ENCODE measurements at regions not wholly inside any gene's neighbourhood (a gene's known extent, or its start where the extent isn't known, plus 50 kb on each side); places are given as distances from the start of the nearest gene placed in this dataset.

DNA sequence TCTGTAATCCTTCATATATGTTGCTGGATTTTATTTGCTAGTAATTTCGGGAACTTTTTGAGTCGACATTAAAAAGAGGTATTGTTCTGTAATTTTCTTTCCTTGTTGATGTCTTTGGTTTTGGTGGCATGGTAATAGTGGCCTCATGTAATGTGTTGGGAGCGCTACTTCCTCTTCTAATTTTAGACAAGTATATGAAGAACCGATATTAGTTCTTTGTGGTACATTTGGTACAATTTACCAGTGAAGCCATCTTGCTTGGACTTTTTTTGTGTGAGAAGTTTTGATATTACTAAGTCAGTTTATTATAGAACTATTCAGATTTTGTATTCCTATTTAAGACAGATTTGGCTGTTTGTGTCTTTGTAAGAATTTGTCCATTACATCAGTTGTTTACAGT, 669.2 kb upstream of the AADAT start:
- TF ChIP-seq, protein P1, sequence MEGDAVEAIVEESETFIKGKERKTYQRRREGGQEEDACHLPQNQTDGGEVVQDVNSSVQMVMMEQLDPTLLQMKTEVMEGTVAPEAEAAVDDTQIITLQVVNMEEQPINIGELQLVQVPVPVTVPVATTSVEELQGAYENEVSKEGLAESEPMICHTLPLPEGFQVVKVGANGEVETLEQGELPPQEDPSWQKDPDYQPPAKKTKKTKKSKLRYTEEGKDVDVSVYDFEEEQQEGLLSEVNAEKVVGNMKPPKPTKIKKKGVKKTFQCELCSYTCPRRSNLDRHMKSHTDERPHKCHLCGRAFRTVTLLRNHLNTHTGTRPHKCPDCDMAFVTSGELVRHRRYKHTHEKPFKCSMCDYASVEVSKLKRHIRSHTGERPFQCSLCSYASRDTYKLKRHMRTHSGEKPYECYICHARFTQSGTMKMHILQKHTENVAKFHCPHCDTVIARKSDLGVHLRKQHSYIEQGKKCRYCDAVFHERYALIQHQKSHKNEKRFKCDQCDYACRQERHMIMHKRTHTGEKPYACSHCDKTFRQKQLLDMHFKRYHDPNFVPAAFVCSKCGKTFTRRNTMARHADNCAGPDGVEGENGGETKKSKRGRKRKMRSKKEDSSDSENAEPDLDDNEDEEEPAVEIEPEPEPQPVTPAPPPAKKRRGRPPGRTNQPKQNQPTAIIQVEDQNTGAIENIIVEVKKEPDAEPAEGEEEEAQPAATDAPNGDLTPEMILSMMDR (IDR thresholded peaks at IDR 0.05), result no peak
- Mint-ChIP-seq H3K4me3 (ENCODE audit: unreplicated experiment) (no peak overlapping the region), H3K27me3 (ENCODE audit: low read depth) (peaks cover 6% of the 10 kb centered on the region), H3K27ac (ENCODE audit: unreplicated experiment) (no peak overlapping the region), H3K36me3 (ENCODE audit: low read depth) (no peaks in the 10 kb centered on the region), H3K9me3 (ENCODE audit: low read depth) (peaks cover 11% of the 10 kb centered on the region), H3K4me1 (ENCODE audit: low read depth) (no peaks in the 10 kb centered on the region)
- no peak for DNase-seq (ENCODE audit: low spot score)

DNA sequence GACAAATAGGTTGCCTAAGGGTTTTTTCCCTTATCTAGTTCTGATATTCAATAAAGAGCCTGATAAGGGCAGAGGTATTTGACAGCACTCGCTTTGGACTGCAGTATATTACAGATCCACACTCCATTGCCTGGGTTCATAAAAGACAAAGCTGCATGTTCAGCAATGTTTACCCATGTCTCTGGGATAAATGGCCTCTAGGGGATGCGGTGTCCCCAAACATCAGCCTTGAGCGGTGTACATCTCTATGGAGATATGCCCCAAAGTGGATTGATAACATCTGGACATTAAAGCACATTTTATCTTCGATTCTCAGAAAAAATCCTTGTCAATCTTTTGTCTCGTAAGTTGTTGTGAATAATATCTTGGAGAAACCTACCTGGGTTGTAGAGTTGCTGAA, 660.8 kb upstream of the AADAT start:
- Mint-ChIP-seq H3K9me3 (ENCODE audit: low read depth) (peaks cover 9% of the 10 kb centered on the region), H3K27me3 (ENCODE audit: low read depth) (no peaks in the 10 kb centered on the region), H3K4me3 (ENCODE audit: unreplicated experiment) (no peak overlapping the region), H3K4me1 (ENCODE audit: low read depth) (no peaks in the 10 kb centered on the region), H3K36me3 (ENCODE audit: low read depth) (no peaks in the 10 kb centered on the region), H3K27ac (ENCODE audit: unreplicated experiment) (no peak overlapping the region)
- DNase-seq (ENCODE audit: low spot score), result no peak
- TF ChIP-seq, protein P1 (IDR thresholded peaks at IDR 0.05), result no peak

DNA sequence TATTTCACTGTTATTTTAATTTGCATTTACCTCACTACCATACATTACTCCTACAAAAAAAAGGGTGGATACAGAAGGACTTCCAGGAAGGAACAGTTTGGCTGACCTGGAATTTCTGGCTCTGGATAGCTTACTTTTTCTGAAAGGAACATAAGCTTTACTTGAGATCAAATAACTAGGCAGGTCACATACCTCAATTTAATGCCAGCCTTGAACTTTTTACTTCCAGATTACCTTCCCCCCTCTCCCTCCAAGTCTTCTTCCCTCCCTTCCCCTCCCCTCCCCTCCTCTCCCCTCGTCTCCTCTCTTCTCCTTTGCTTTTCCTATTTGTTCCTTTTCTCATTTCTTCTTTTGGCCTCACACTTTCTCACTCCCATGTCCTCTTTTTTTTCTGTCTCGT, 659.2 kb upstream of the AADAT start:
- H3K4me1 Mint-ChIP-seq (ENCODE audit: low read depth), result no peaks in the 10 kb centered on the region
- DNase-seq (ENCODE audit: low spot score), result no peak
- H3K36me3 Mint-ChIP-seq (ENCODE audit: low read depth), result no peaks in the 10 kb centered on the region
- TF ChIP-seq, protein P1 (IDR thresholded peaks at IDR 0.05), result no peak
- H3K9me3 Mint-ChIP-seq (ENCODE audit: low read depth), result peaks cover 6% of the 10 kb centered on the region
- H3K27ac Mint-ChIP-seq (ENCODE audit: unreplicated experiment), result no peak overlapping the region
- H3K4me3 Mint-ChIP-seq (ENCODE audit: unreplicated experiment), result no peak overlapping the region
- no peaks in the 10 kb centered on the region for H3K27me3 Mint-ChIP-seq (ENCODE audit: low read depth)

DNA sequence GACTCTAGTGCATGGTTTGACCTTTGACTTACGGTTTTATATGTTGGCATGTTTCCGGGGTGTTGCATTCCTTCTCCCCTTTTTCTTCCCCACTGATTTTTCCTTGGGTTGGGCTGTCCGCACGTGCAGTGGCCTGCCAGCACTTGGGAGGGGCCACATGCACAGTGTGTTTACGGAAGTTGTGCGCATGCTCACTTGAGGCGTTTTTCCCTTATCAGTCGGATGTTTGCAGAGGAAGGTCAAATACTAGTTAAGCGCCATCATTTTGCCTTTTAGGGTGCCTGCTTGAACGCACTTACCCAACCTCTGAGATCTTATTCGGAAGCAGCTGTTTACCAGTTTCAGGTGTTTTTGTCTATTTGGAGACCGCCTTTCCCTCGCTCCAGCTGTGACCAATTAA, 653.9 kb upstream of the AADAT start:
- Mint-ChIP-seq H3K4me3 (ENCODE audit: unreplicated experiment) (no peak overlapping the region), H3K9me3 (ENCODE audit: low read depth) (no peaks in the 10 kb centered on the region), H3K4me1 (ENCODE audit: low read depth) (no peaks in the 10 kb centered on the region), H3K27me3 (ENCODE audit: low read depth) (peaks cover 2% of the 10 kb centered on the region), H3K27ac (ENCODE audit: unreplicated experiment) (no peak overlapping the region), H3K36me3 (ENCODE audit: low read depth) (no peaks in the 10 kb centered on the region)
- DNase-seq (ENCODE audit: low spot score), result no peak
- TF ChIP-seq, protein P1 (IDR thresholded peaks at IDR 0.05), result no peak

DNA sequence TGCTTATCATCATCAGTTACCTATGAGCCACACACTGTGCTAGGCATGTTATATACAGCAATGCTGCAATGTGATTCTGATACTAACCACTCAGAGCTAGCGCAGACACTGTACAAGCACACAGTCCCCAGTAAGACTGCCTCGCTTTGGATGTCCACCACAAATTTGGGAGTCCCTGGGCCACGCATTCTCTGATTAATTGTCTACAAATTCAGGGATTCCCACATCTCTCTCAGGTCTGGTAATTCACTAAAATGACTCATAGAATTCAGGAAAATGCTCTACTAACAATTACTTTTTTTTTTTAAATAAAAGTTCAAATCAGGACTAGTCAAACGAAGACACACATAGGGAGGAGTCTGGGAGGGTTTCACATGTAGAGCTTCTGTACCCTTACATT, 652.1 kb upstream of the AADAT start:
- Mint-ChIP-seq H3K4me3 (ENCODE audit: unreplicated experiment) (no peak overlapping the region), H3K9me3 (ENCODE audit: low read depth) (no peaks in the 10 kb centered on the region), H3K27me3 (ENCODE audit: low read depth) (peaks cover 2% of the 10 kb centered on the region), H3K27ac (ENCODE audit: unreplicated experiment) (no peak overlapping the region), H3K4me1 (ENCODE audit: low read depth) (no peaks in the 10 kb centered on the region), H3K36me3 (ENCODE audit: low read depth) (no peaks in the 10 kb centered on the region)
- no peak for DNase-seq (ENCODE audit: low spot score)
- TF ChIP-seq, protein P1 (IDR thresholded peaks at IDR 0.05), result no peak

Data from chondrocyte (in vitro differentiated cells).